ENCODE measurements at regions not wholly inside any gene's neighbourhood (a gene's known extent, or its start where the extent isn't known, plus 50 kb on each side); places are given as distances from the start of the nearest gene placed in this dataset.
"Not testable (repeated sequence)": the region's sequence is repeated elsewhere in the genome, so short reads cannot be mapped to it uniquely, and the experiment has no call there.

- H3K27ac ChIP-seq (ENCODE audit: low read depth in 2 of 2, low read length in 2 of 2); H3K9ac ChIP-seq (ENCODE audit: low read depth in 1 of 2, low read length in 2 of 2); H3K9me3 ChIP-seq (ENCODE audit: control insufficient read depth in 2 of 2, low read length in 2 of 2); H3K27me3 ChIP-seq (ENCODE audit: control insufficient read depth in 2 of 2, insufficient read depth in 2 of 2, low read length in 2 of 2); H3K36me3 ChIP-seq (ENCODE audit: control insufficient read depth in 2 of 2, insufficient read depth in 2 of 2, low read length in 2 of 2); H3K4me3 ChIP-seq (ENCODE audit: low read length in 2 of 2); H3K4me1 ChIP-seq (ENCODE audit: control insufficient read depth in 2 of 2, insufficient read depth in 2 of 2, low read length in 2 of 2): not testable (repeated sequence)
Observed at GRCh38 chr16:87208968-87209367, 108.2 kb downstream of the C16orf95 start.

- Histone ChIP-seq H3K4me1 (ENCODE audit: control insufficient read depth in 2 of 2, insufficient read depth in 2 of 2, low read length in 2 of 2) (no peaks in the 10 kb centered on the region), H3K27ac (ENCODE audit: low read depth in 2 of 2, low read length in 2 of 2) (no peak overlapping the region), H3K9ac (ENCODE audit: low read depth in 1 of 2, low read length in 2 of 2) (no peak overlapping the region), H3K36me3 (ENCODE audit: control insufficient read depth in 2 of 2, insufficient read depth in 2 of 2, low read length in 2 of 2) (no peaks in the 10 kb centered on the region), H3K27me3 (ENCODE audit: control insufficient read depth in 2 of 2, insufficient read depth in 2 of 2, low read length in 2 of 2) (no peaks in the 10 kb centered on the region), H3K9me3 (ENCODE audit: control insufficient read depth in 2 of 2, low read length in 2 of 2) (no peaks in the 10 kb centered on the region), H3K4me3 (ENCODE audit: low read length in 2 of 2) (no peak overlapping the region)
Observed at GRCh38 chr16:87209808-87210512, 107.2 kb downstream of the C16orf95 start.

GRCh38 chr16:87210894-87211293, 106.3 kb downstream of the C16orf95 start:
- H3K9ac ChIP-seq (ENCODE audit: low read depth in 1 of 2, low read length in 2 of 2), result no peak overlapping the region
- no peak overlapping the region for H3K27ac ChIP-seq (ENCODE audit: low read depth in 2 of 2, low read length in 2 of 2)
- no peaks in the 10 kb centered on the region for H3K36me3 ChIP-seq (ENCODE audit: control insufficient read depth in 2 of 2, insufficient read depth in 2 of 2, low read length in 2 of 2)
- peaks cover under 1 to 3% of the 10 kb centered on the region in 2 donors for H3K27me3 ChIP-seq (ENCODE audit: control insufficient read depth in 2 of 2, insufficient read depth in 2 of 2, low read length in 2 of 2)
- H3K4me1 ChIP-seq (ENCODE audit: control insufficient read depth in 2 of 2, insufficient read depth in 2 of 2, low read length in 2 of 2), result no peaks in the 10 kb centered on the region
- H3K4me3 ChIP-seq (ENCODE audit: low read length in 2 of 2), result no peak overlapping the region
- H3K9me3 ChIP-seq (ENCODE audit: control insufficient read depth in 2 of 2, low read length in 2 of 2), result no peaks in the 10 kb centered on the region

- Histone ChIP-seq H3K4me3 (ENCODE audit: low read length in 2 of 2) (no peak overlapping the region), H3K9ac (ENCODE audit: low read depth in 1 of 2, low read length in 2 of 2) (no peak overlapping the region), H3K36me3 (ENCODE audit: control insufficient read depth in 2 of 2, insufficient read depth in 2 of 2, low read length in 2 of 2) (no peaks in the 10 kb centered on the region), H3K27me3 (ENCODE audit: control insufficient read depth in 2 of 2, insufficient read depth in 2 of 2, low read length in 2 of 2) (peaks cover 3 to 4% of the 10 kb centered on the region in 2 donors), H3K4me1 (ENCODE audit: control insufficient read depth in 2 of 2, insufficient read depth in 2 of 2, low read length in 2 of 2) (no peaks in the 10 kb centered on the region), H3K9me3 (ENCODE audit: control insufficient read depth in 2 of 2, low read length in 2 of 2) (no peaks in the 10 kb centered on the region), H3K27ac (ENCODE audit: low read depth in 2 of 2, low read length in 2 of 2) (no peak overlapping the region)
Observed at GRCh38 chr16:87212026-87212425, 105.2 kb downstream of the C16orf95 start.

GRCh38 chr16:87213536-87213935, 103.7 kb downstream of the C16orf95 start:
- peaks cover 3 to 4% of the 10 kb centered on the region in 2 donors for H3K27me3 ChIP-seq (ENCODE audit: control insufficient read depth in 2 of 2, insufficient read depth in 2 of 2, low read length in 2 of 2)
- no peak overlapping the region for H3K27ac ChIP-seq (ENCODE audit: low read depth in 2 of 2, low read length in 2 of 2)
- no peak overlapping the region for H3K9ac ChIP-seq (ENCODE audit: low read depth in 1 of 2, low read length in 2 of 2)
- no peaks in the 10 kb centered on the region for H3K4me1 ChIP-seq (ENCODE audit: control insufficient read depth in 2 of 2, insufficient read depth in 2 of 2, low read length in 2 of 2)
- H3K9me3 ChIP-seq (ENCODE audit: control insufficient read depth in 2 of 2, low read length in 2 of 2), result no peaks in the 10 kb centered on the region
- H3K4me3 ChIP-seq (ENCODE audit: low read length in 2 of 2), result no peak overlapping the region
- H3K36me3 ChIP-seq (ENCODE audit: control insufficient read depth in 2 of 2, insufficient read depth in 2 of 2, low read length in 2 of 2), result no peaks in the 10 kb centered on the region

- no peaks in the 10 kb centered on the region for H3K9me3 ChIP-seq (ENCODE audit: control insufficient read depth in 2 of 2, low read length in 2 of 2)
- no peak overlapping the region for H3K27ac ChIP-seq (ENCODE audit: low read depth in 2 of 2, low read length in 2 of 2)
- H3K27me3 ChIP-seq (ENCODE audit: control insufficient read depth in 2 of 2, insufficient read depth in 2 of 2, low read length in 2 of 2), result peaks cover 3 to 4% of the 10 kb centered on the region in 2 donors
- no peaks in the 10 kb centered on the region for H3K4me1 ChIP-seq (ENCODE audit: control insufficient read depth in 2 of 2, insufficient read depth in 2 of 2, low read length in 2 of 2)
- H3K36me3 ChIP-seq (ENCODE audit: control insufficient read depth in 2 of 2, insufficient read depth in 2 of 2, low read length in 2 of 2), result no peaks in the 10 kb centered on the region
- H3K4me3 ChIP-seq (ENCODE audit: low read length in 2 of 2), result no peak overlapping the region
- no peak overlapping the region for H3K9ac ChIP-seq (ENCODE audit: low read depth in 1 of 2, low read length in 2 of 2)
Observed at GRCh38 chr16:87216148-87216840, 100.9 kb downstream of the C16orf95 start.

- Histone ChIP-seq H3K4me3 (ENCODE audit: low read length in 2 of 2) (no peak overlapping the region), H3K9ac (ENCODE audit: low read depth in 1 of 2, low read length in 2 of 2) (no peak overlapping the region), H3K9me3 (ENCODE audit: control insufficient read depth in 2 of 2, low read length in 2 of 2) (no peaks in the 10 kb centered on the region), H3K36me3 (ENCODE audit: control insufficient read depth in 2 of 2, insufficient read depth in 2 of 2, low read length in 2 of 2) (no peaks in the 10 kb centered on the region), H3K27ac (ENCODE audit: low read depth in 2 of 2, low read length in 2 of 2) (no peak overlapping the region), H3K4me1 (ENCODE audit: control insufficient read depth in 2 of 2, insufficient read depth in 2 of 2, low read length in 2 of 2) (no peaks in the 10 kb centered on the region), H3K27me3 (ENCODE audit: control insufficient read depth in 2 of 2, insufficient read depth in 2 of 2, low read length in 2 of 2) (peaks cover 3 to 4% of the 10 kb centered on the region in 2 donors)
Observed at GRCh38 chr16:87216841-87217275, 100.3 kb downstream of the C16orf95 start.

GRCh38 chr16:87217802-87218201, 99.4 kb downstream of the C16orf95 start:
- H3K4me3 ChIP-seq (ENCODE audit: low read length in 2 of 2); H3K36me3 ChIP-seq (ENCODE audit: control insufficient read depth in 2 of 2, insufficient read depth in 2 of 2, low read length in 2 of 2); H3K9me3 ChIP-seq (ENCODE audit: control insufficient read depth in 2 of 2, low read length in 2 of 2); H3K27me3 ChIP-seq (ENCODE audit: control insufficient read depth in 2 of 2, insufficient read depth in 2 of 2, low read length in 2 of 2); H3K9ac ChIP-seq (ENCODE audit: low read depth in 1 of 2, low read length in 2 of 2); H3K4me1 ChIP-seq (ENCODE audit: control insufficient read depth in 2 of 2, insufficient read depth in 2 of 2, low read length in 2 of 2); H3K27ac ChIP-seq (ENCODE audit: low read depth in 2 of 2, low read length in 2 of 2): not testable (repeated sequence)

GRCh38 chr16:87218281-87219055, 98.7 kb downstream of the C16orf95 start:
- no peaks in the 10 kb centered on the region for H3K36me3 ChIP-seq (ENCODE audit: control insufficient read depth in 2 of 2, insufficient read depth in 2 of 2, low read length in 2 of 2)
- no peak overlapping the region for H3K4me3 ChIP-seq (ENCODE audit: low read length in 2 of 2)
- H3K27ac ChIP-seq (ENCODE audit: low read depth in 2 of 2, low read length in 2 of 2), result no peak overlapping the region
- no peaks in the 10 kb centered on the region for H3K9me3 ChIP-seq (ENCODE audit: control insufficient read depth in 2 of 2, low read length in 2 of 2)
- no peaks in the 10 kb centered on the region for H3K4me1 ChIP-seq (ENCODE audit: control insufficient read depth in 2 of 2, insufficient read depth in 2 of 2, low read length in 2 of 2)
- peaks cover 3 to 4% of the 10 kb centered on the region in 2 donors for H3K27me3 ChIP-seq (ENCODE audit: control insufficient read depth in 2 of 2, insufficient read depth in 2 of 2, low read length in 2 of 2)
- H3K9ac ChIP-seq (ENCODE audit: low read depth in 1 of 2, low read length in 2 of 2), result no peak overlapping the region

GRCh38 chr16:87219287-87219909, 97.8 kb downstream of the C16orf95 start:
- Histone ChIP-seq H3K4me3 (ENCODE audit: low read length in 2 of 2) (no peak overlapping the region), H3K27ac (ENCODE audit: low read depth in 2 of 2, low read length in 2 of 2) (no peak overlapping the region), H3K4me1 (ENCODE audit: control insufficient read depth in 2 of 2, insufficient read depth in 2 of 2, low read length in 2 of 2) (no peaks in the 10 kb centered on the region), H3K9me3 (ENCODE audit: control insufficient read depth in 2 of 2, low read length in 2 of 2) (no peaks in the 10 kb centered on the region), H3K9ac (ENCODE audit: low read depth in 1 of 2, low read length in 2 of 2) (no peak overlapping the region), H3K27me3 (ENCODE audit: control insufficient read depth in 2 of 2, insufficient read depth in 2 of 2, low read length in 2 of 2) (peaks cover 3 to 4% of the 10 kb centered on the region in 2 donors), H3K36me3 (ENCODE audit: control insufficient read depth in 2 of 2, insufficient read depth in 2 of 2, low read length in 2 of 2) (no peaks in the 10 kb centered on the region)
